Smooth muscle cell (in vitro differentiated cells): ENCODE measurements at regions not wholly inside any gene's neighbourhood (a gene's known extent, or its start where the extent isn't known, plus 50 kb on each side); places are given as distances from the start of the nearest gene placed in this dataset.
"Not testable (repeated sequence)": the region's sequence is repeated elsewhere in the genome, so short reads cannot be mapped to it uniquely, and the experiment has no call there.

ENCODE experiments used
- DNase-seq: peaks from one replicate; lab custom pipeline; 2025; ENCODE audit not compliant: unreplicated experiment; lab: John Stamatoyannopoulos, UW
- H2AFZ ChIP-seq: fragments of 200-600 bp; sonication (generic); 2 replicates; pipeline ENCODE4 v1.6.0; 2016; ENCODE audit warnings: antibody characterized with exemption, low read depth, mild to moderate bottlenecking
- H3F3A ChIP-seq: fragments of 200-600 bp; sonication (generic); 2 replicates; pipeline ENCODE4 v1.6.0; 2017; ENCODE audit warnings: antibody characterized with exemption, low read depth
- H3K27ac ChIP-seq: fragments of 200-600 bp; sonication (generic); 2 replicates; pipeline ENCODE4 v1.5.1; 2016; ENCODE audit warnings: low read depth, mild to moderate bottlenecking
- H3K27me3 ChIP-seq: fragments of 200-600 bp; sonication (generic); 2 replicates; pipeline ENCODE4 v1.6.1; 2016; ENCODE audit warnings: low read depth, mild to moderate bottlenecking
- H3K36me3 ChIP-seq: fragments of 200-600 bp; sonication (generic); 2 replicates; pipeline ENCODE4 v1.5.1; 2016; ENCODE audit warnings: low read depth
- H3K4me1 ChIP-seq: fragments of 200-600 bp; sonication (generic); 2 replicates; pipeline ENCODE4 v1.5.1; 2016; ENCODE audit warnings: low read depth
- H3K4me2 ChIP-seq: fragments of 200-600 bp; sonication (generic); 2 replicates; pipeline ENCODE4 v1.6.0; 2016; ENCODE audit warnings: mild to moderate bottlenecking
- H3K4me3 ChIP-seq: fragments of 200-600 bp; sonication (generic); 2 replicates; pipeline ENCODE4 v1.5.1; 2016; ENCODE audit warnings: mild to moderate bottlenecking
- H3K79me2 ChIP-seq: fragments of 200-600 bp; sonication (generic); 2 replicates; pipeline ENCODE4 v1.6.0; 2016; ENCODE audit warnings: low read depth, mild to moderate bottlenecking
- H3K9ac ChIP-seq: fragments of 200-600 bp; sonication (generic); 2 replicates; pipeline ENCODE4 v1.6.0; 2016; ENCODE audit warnings: low read depth
- H3K9me3 ChIP-seq: fragments of 200-600 bp; sonication (generic); replicated peaks from 2 replicates; pipeline ENCODE4 v1.5.1; 2016; ENCODE audit warnings: low read depth
- H4K20me1 ChIP-seq: fragments of 200-600 bp; sonication (generic); 2 replicates; pipeline ENCODE4 v1.6.0; 2016; ENCODE audit warnings: low read depth
- WGBS: methylation state at CpG from one replicate; pipeline ENCODE4 v1.1.7; 2016; ENCODE audit warnings: low lambda C conversion rate; 5-methylcytosine and 5-hydroxymethylcytosine counted together
- TF ChIP-seq, protein P1 (sequence below): fragments of 200-600 bp; sonication (generic); IDR thresholded peaks from 2 replicates; pipeline ENCODE4 v1.5.1; 2017; ENCODE audit warnings: borderline replicate concordance, mild to moderate bottlenecking, antibody characterized with exemption; ENCODE audit not compliant: insufficient read depth, poor library complexity, severe bottlenecking

DNA sequence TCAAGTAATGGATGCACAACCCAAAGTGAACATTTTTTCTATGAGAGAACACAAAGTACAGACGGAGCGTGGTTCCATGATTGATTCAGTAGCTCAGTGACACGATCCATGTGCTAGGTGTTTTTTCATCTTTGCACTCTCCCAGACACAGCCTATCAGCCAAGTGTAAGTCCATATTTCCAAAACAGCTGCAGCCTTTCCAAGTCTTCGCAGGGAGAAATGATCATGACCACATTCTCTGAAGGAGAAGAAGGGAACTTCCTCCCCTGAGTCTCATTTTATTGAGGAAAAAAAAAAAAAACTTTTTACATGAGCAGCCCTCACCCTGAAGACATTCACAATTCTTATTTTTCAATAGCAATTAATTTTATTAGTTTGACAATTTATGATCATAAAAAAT lies 958.3 kb downstream of the LTN1 start:
- H3K4me1 ChIP-seq, DNase-seq, H3K27ac ChIP-seq, H3K9ac ChIP-seq, H3K27me3 ChIP-seq, H3K79me2 ChIP-seq, H3K9me3 ChIP-seq, H3K4me2 ChIP-seq, H2AFZ ChIP-seq, H3K4me3 ChIP-seq, H4K20me1 ChIP-seq, H3K36me3 ChIP-seq, H3F3A ChIP-seq: not testable (repeated sequence)
- 94% methylated on average over 4 of the region's 4 CpGs for WGBS

GRCh38 chr21:28032652-28033051 lies 960.0 kb downstream of the LTN1 start:
- 91% methylated on average over 1 of the region's 1 CpG for WGBS

GRCh38 chr21:28031066-28031465 lies 961.6 kb downstream of the LTN1 start:
- not testable (repeated sequence) for H3K79me2 ChIP-seq, H3F3A ChIP-seq, H3K9ac ChIP-seq, H3K4me3 ChIP-seq, DNase-seq, H3K9me3 ChIP-seq, H3K36me3 ChIP-seq, H3K27me3 ChIP-seq, H3K4me1 ChIP-seq, H4K20me1 ChIP-seq, H3K27ac ChIP-seq, H2AFZ ChIP-seq, H3K4me2 ChIP-seq

More at GRCh38 chr21:28032652-28033051, 960.0 kb downstream of the LTN1 start:
- H3K79me2 ChIP-seq, H3K9ac ChIP-seq, H3K27me3 ChIP-seq, H3K4me1 ChIP-seq, H3F3A ChIP-seq, H3K27ac ChIP-seq, DNase-seq, H4K20me1 ChIP-seq, H3K4me3 ChIP-seq, H3K4me2 ChIP-seq, H3K36me3 ChIP-seq, H2AFZ ChIP-seq, H3K9me3 ChIP-seq: not testable (repeated sequence)

DNA sequence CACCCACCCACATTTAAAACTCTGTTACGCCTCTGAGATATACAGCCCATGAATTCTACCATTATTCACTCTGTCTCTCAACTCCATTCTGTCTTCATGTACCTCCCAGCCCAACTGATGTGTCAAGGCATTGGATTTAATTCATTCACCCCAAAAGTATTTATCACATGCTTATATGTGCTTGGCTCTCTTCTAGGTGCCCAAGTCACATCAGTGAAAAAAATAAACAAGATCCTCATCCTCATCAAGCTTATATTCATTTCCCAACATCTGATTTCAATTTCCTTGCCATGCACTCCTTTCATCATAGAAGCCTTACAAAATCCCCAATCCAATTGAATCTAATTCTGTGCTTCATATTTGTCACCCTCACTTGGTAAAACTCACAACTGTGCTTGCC lies 967.6 kb downstream of the LTN1 start:
- WGBS: 100% methylated on average over 1 of the region's 1 CpG
- Histone ChIP-seq H3K27me3 (no peaks in the 10 kb centered on the region), H4K20me1 (no peaks in the 10 kb centered on the region), H3F3A (no peaks in the 10 kb centered on the region), H3K79me2 (no peaks in the 10 kb centered on the region), H3K9me3 (no peaks in the 10 kb centered on the region), H2AFZ (no peak overlapping the region), H3K36me3 (no peaks in the 10 kb centered on the region), H3K4me3 (no peak overlapping the region), H3K27ac (no peak overlapping the region), H3K9ac (no peak overlapping the region), H3K4me2 (no peak overlapping the region), H3K4me1 (no peaks in the 10 kb centered on the region)
- TF ChIP-seq, protein P1, sequence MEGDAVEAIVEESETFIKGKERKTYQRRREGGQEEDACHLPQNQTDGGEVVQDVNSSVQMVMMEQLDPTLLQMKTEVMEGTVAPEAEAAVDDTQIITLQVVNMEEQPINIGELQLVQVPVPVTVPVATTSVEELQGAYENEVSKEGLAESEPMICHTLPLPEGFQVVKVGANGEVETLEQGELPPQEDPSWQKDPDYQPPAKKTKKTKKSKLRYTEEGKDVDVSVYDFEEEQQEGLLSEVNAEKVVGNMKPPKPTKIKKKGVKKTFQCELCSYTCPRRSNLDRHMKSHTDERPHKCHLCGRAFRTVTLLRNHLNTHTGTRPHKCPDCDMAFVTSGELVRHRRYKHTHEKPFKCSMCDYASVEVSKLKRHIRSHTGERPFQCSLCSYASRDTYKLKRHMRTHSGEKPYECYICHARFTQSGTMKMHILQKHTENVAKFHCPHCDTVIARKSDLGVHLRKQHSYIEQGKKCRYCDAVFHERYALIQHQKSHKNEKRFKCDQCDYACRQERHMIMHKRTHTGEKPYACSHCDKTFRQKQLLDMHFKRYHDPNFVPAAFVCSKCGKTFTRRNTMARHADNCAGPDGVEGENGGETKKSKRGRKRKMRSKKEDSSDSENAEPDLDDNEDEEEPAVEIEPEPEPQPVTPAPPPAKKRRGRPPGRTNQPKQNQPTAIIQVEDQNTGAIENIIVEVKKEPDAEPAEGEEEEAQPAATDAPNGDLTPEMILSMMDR: no peak
- DNase-seq: no peak

GRCh38 chr21:28018741-28019669 lies 973.7 kb downstream of the LTN1 start:
- 77% methylated on average over 15 of the region's 15 CpGs for WGBS
- no peaks in the 10 kb centered on the region for H3K4me1 ChIP-seq
- TF ChIP-seq, protein P1: no peak
- no peak for DNase-seq
- H3K4me3 ChIP-seq: no peak overlapping the region
- no peaks in the 10 kb centered on the region for H3F3A ChIP-seq
- H2AFZ ChIP-seq: no peak overlapping the region
- no peaks in the 10 kb centered on the region for H3K36me3 ChIP-seq
- no peaks in the 10 kb centered on the region for H3K27me3 ChIP-seq
- H3K9ac ChIP-seq: no peak overlapping the region
- no peak overlapping the region for H3K4me2 ChIP-seq
- H3K9me3 ChIP-seq: no peaks in the 10 kb centered on the region
- no peak overlapping the region for H3K27ac ChIP-seq
- H4K20me1 ChIP-seq: no peaks in the 10 kb centered on the region
- no peaks in the 10 kb centered on the region for H3K79me2 ChIP-seq
